Stimulated activated CD8-positive, alpha-beta memory T cell treated with anti-CD3 and anti-CD28 coated beads, Interleukin-7, amount 100 ng/mL, for 48 hours (primary cell): ENCODE measurements at regions not wholly inside any gene's neighbourhood (a gene's known extent, or its start where the extent isn't known, plus 50 kb on each side); places are given as distances from the start of the nearest gene placed in this dataset.

Experiments
- DNase-seq, 2 donors: peaks; one replicate each; pipeline ENCODE4 v3.0.0-alpha.2; 2020; ENCODE audit warnings: low read depth in 1 of 2; ENCODE audit errors: extremely low read depth in 1 of 2

GRCh38 chr2:239489481-239489880 lies 88.7 kb upstream of the HDAC4 start:
- no peak for DNase-seq

- DNase-seq, result no peak
Measured at GRCh38 chr2:239488125-239488524, 87.3 kb upstream of the HDAC4 start.

DNA sequence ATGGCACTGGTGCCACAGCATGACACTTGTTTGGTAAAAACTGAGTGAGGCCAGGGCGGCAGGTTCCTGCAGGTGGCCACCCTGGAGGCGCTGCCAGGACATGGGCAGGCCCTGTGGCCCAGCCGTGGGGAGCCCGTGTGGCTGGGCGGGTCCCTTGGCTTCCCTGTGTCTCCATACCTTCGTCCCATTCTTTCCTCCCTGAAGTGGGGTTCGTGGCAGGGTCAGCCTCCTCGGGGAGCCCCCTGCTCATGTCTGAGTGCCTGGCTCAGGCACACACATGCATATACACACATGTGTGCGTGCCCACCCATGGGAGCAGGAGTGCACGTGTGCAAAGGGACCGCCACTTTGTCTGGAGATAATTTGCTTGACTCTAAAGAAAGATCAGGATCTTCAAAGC lies 86.5 kb upstream of the HDAC4 start:
- no peak for DNase-seq

DNA sequence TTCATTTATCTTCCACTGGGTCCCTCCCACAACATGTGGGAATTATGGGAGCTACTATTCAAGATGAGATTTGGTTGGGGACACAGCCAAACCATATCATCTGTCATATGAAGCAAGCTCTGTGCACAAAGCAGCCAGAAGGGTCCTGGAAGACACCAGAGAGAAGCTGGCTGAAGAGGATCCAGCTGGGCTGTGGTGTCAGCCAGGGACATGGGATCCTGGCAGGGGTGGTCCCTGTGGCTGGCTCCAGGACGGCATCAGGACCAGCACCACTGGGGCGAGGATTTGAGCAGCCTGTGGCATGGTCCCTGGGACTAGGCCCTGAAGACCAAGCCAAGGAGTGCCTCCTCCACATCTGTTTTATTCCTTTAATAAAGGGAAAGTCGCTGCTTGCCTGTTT lies 84.8 kb upstream of the HDAC4 start:
- no peak for DNase-seq

GRCh38 chr2:239484571-239485355 lies 83.9 kb upstream of the HDAC4 start:
- DNase-seq, result no peak

DNA sequence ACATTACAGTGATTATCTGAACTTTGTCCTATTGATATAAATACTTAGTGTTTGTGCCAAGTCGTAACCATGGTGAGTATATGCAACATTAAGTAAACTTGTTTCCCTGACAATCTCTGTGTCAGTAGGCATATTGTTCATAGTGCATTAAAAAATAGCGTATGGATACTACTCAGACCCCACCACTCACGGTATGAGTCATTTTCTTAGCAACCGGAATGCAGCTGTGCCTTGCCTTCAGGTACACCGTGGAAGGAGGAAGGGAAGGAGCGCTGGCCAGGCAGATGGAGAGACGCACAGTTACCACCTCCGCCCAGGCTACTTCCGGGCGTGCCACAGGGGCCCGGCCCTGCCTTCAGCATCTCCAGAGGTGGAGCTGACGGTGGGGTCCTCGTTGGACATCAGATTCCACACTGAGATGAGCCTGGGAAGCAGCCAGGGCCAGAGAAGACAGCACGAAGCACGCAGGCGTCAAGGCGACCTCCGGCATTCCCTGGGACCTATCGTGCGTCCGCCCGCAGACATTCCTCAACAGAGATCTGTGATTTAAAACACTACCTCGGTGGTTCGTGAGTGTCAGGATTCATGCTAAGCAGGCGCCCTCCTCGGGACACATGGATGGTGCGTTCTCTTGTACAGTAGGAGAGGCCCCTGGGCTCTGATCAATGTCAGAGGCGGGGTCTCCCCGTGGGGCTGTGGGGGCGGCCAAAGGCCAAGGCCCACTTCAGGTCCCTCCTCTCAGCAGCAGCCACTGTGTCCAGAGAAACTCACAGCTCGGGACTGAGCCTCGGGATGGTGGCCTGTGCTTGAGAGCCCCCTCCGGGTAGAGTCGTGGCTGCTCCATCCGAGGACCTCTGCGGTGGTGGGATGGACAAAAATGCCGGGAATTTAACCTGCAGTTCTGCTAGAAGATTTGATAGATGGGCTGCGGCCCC lies 82.2 kb upstream of the HDAC4 start:
- no peak for DNase-seq

GRCh38 chr2:239479471-239479870 lies 78.7 kb upstream of the HDAC4 start:
- no peak for DNase-seq

DNA sequence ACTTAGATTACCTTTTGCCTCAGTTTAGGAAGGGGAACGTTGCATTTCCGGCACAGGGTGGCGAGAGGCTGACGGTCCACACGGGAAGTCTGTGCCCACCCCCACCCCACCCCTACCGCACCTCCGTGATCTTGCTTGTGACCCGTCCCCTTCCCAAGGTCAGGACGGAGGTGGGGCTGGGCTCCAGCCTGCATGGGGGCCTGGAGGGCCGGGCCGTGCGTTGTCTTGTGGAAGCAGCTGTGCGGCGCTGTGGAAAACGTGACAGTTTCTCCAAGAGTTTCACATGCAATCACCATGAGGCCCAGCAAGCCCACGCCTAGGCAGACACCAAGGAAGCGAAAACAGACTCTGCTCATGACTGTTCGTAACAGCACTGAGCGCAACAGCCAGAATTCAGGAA lies 76.8 kb upstream of the HDAC4 start:
- no peak for DNase-seq

- no peak for DNase-seq
Measured at GRCh38 chr2:239476757-239477585, 76.2 kb upstream of the HDAC4 start.

DNA sequence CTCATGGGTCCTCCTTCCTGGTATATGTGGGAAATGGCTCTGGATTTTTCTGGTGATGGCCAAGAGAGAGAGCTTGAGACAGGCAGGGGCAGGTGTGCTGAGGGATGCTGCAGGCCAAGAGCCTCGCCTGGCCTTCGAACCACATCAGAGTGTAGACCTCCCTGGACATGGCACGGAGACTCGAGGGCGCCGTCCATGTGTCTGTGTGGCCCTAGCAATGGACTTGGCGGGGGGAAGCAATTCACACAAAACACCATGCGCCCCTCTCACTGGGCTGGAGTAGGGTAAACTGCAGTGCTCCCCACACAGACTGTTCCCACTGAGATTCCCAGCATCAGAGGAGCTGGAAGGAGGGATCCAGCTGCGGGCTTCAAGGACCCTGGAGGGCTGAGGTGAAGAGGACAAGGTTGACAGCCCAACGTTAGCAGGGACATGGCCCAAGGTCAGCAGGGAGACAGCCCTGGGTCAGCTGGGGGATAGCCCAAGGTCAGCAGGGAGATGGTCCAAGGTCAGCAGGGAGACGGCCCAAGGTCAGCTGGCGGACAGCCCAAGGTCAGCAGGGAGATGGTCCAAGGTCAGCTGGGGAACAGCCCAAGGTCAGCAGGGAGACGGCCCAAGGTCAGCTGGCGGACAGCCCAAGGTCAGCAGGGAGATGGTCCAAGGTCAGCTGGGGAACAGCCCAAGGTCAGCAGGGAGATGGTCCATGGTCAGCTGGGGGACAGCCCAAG lies 75.4 kb upstream of the HDAC4 start:
- DNase-seq, result no peak

- no peak for DNase-seq
Measured at GRCh38 chr2:239475161-239476028, 74.6 kb upstream of the HDAC4 start.

DNA sequence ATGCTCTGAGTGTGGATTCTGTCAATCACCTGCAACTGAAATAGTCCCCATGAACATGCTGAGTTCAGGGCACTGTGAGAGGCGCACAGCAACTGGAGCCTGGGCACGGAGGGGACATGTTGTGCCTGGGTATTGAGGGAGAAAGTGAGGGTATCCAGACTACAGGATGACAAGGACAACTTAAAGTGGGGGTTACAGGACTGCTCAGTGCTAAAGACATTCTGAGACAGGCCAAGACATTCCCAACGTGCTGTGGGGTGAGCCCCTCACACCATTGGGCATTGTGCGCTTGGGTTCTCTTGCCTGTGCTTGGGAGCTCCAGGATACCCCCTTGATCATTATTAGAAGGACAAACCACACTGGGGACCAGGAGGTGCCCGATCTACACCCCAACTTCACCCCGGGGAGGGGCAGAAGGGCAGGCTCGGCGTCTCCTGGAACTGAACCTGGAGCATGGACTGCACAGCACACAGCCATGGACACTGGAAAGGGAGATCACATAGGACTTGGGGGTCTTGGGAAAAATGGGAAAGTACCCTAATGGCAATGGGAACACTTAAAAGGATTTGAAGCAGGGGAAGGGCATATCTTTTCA lies 72.5 kb upstream of the HDAC4 start:
- DNase-seq, result no peak

DNA sequence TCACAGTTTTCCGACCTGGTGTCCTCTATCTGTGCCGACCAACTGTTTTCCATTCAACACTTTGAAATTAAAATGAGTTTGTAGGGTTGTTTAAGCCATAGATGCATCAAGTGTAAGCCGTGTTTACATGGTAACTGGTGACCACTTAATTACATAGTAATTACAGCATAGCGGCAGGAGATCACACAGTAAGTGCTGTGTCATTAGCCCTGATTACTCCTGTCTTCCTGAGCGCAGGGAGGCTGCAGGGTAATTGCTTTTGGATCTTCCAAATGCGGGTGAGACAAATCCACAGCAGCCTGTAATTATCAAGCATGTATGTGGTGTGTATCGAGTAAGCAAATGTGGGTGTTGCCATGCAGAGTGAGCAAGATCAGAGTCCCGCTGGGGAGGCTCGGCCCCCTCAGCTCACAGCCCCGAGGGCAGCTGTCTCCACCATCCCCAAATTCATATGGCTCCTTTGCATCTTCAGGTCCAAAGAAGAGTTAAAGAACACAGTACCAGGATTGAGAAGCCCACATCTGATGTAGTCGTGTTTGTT lies 71.5 kb upstream of the HDAC4 start:
- DNase-seq, result no peak

GRCh38 chr2:239471011-239471792 lies 70.4 kb upstream of the HDAC4 start:
- no peak for DNase-seq

GRCh38 chr2:239470151-239470900 lies 69.5 kb upstream of the HDAC4 start:
- no peak for DNase-seq

- DNase-seq, result no peak
Measured at GRCh38 chr2:239469106-239469960, 68.5 kb upstream of the HDAC4 start.
